Fibroblast of mammary gland (primary cell): ENCODE measurements at regions not wholly inside any gene's neighbourhood (a gene's known extent, or its start where the extent isn't known, plus 50 kb on each side); places are given as distances from the start of the nearest gene placed in this dataset.

Experiments
- DNase-seq: peaks from one replicate; pipeline ENCODE4 v3.0.0-alpha.2; 2010; ENCODE audit warnings: low read depth
- H3K4me3 ChIP-seq: 2 replicates; pipeline ENCODE4 v1.5.1; 2011; ENCODE audit warnings: low read depth, mild to moderate bottlenecking, low read length, moderate library complexity; ENCODE audit not compliant: control insufficient read depth
- CTCF ChIP-seq: conservative IDR thresholded peaks from 2 replicates; pipeline ENCODE4 v1.5.1; 2011; ENCODE audit warnings: low read depth, low read length, inconsistent platforms; ENCODE audit not compliant: control insufficient read depth, insufficient read depth

- no peak overlapping the region for H3K4me3 ChIP-seq
- no peak for TF ChIP-seq CTCF
- no peak for DNase-seq
These were observed 174.4 kb upstream of the NECTIN1 start for GRCh38 chr11:119903389-119903788.

- no peak overlapping the region for H3K4me3 ChIP-seq
- no peak for TF ChIP-seq CTCF
- DNase-seq: peak; percentile 8
These were observed 173.7 kb upstream of the NECTIN1 start for GRCh38 chr11:119902656-119903231.

DNA sequence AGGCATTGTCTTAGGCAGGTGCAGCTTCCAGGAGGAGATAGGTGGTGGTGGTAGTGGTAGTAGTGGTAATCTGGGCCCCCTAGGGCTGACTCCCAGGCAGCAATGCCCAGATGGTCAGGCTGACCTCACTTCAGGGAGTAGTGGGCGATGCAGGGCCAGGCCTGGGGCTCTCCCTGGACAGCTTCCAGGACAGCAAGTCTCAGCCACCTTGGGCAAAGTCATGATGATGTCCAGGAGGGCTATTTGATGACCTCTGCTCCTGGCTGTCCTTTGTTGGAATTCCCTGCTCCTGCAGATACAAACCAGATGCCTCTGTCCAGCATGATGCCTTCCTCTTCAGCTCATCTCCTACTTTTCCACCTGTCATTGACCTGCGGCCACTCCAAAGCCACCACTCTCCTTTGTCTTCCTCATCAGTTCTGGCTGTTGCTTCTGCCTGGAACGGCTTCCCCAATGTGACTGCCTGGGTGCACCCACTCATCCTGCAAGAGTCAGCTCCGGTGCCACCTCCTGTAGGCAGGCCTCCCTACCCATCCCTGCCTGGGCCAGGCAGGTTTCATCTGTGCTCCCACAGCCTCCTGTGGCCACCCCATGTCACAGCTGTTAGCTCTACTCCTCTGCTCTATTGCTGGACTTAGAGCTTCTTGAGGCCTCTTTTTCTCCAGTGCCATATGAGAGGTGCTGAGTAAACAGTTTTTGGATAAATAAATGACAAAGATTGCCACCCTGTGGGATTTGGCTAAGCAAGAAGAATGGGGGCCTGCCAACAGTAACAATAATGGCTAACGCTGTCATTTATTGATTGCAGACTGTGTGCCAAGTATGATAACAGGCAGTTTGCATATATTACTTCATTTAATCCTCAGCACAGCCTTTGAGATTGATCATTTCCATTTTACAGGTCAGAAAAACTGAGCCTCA, 172.9 kb upstream of the NECTIN1 start:
- no peak for DNase-seq
- TF ChIP-seq CTCF: no peak
- H3K4me3 ChIP-seq: no peak overlapping the region

GRCh38 chr11:119899997-119900396, 171.0 kb upstream of the NECTIN1 start:
- H3K4me3 ChIP-seq: no peak overlapping the region
- DNase-seq: no peak
- TF ChIP-seq CTCF: no peak

- TF ChIP-seq CTCF: no peak
- no peak for DNase-seq
- no peak overlapping the region for H3K4me3 ChIP-seq
These were observed 168.6 kb upstream of the NECTIN1 start for GRCh38 chr11:119897576-119897975.

DNA sequence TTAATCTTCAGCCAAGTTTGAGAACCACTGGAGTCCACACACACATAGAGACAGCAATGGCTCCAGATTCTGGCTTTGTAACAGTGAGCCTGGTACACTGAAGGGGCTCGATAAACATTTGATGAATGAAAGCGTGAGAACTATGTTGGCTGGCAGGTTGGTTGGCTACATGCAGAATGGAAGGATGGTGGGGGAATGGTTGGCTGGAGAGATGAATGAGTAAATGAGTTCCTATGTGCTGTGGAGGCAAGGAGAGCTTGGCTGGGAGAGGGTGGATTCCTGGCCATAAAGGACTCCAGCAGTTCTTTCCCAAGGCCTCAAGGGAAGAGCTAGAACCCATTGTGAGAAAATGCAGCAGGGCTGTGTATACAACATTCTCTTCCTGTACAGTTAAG, 168.0 kb upstream of the NECTIN1 start:
- no peak for DNase-seq
- H3K4me3 ChIP-seq: no peak overlapping the region
- TF ChIP-seq CTCF: no peak
